Cardiac fibroblast (primary cell): ENCODE measurements at regions not wholly inside any gene's neighbourhood (a gene's known extent, or its start where the extent isn't known, plus 50 kb on each side); places are given as distances from the start of the nearest gene placed in this dataset.
A peak's percentile ranks its signal among the peaks of the same experiment; 100 is the strongest.
"Not testable (repeated sequence)": the region's sequence is repeated elsewhere in the genome, so short reads cannot be mapped to it uniquely, and the experiment has no call there.

Experiments used
- DNase-seq, 2 donors: peaks; one replicate each; pipeline versions ENCODE4 v3.0.0 to v3.0.0-alpha.2; 2010; ENCODE audit warnings: low read depth in 2 of 2
- H3K4me3 ChIP-seq, 2 donors: replicated peaks in 1 of 2; 1 replicate in 1 of 2; 2 replicates in 1 of 2; pipeline ENCODE4 v1.5.1; 2011; ENCODE audit warnings: low read depth in 2 of 2, low read length in 2 of 2, mild to moderate bottlenecking in 2 of 2, moderate library complexity in 1 of 2
- CTCF ChIP-seq: IDR thresholded peaks from one replicate; pipeline ENCODE4 v1.5.1; 2011; ENCODE audit warnings: low read depth, mild to moderate bottlenecking, low read length, inconsistent platforms

GRCh38 chr12:75692876-75693275 lies 181.5 kb upstream of the KRR1 start:
- DNase-seq = peak; percentile 63 to 66
- no peak for TF ChIP-seq CTCF
- no peak overlapping the region for H3K4me3 ChIP-seq

GRCh38 chr12:75690296-75690955 lies 179.0 kb upstream of the KRR1 start:
- no peak overlapping the region for H3K4me3 ChIP-seq
- DNase-seq = peak; percentile 94 to 100
- no peak for TF ChIP-seq CTCF

GRCh38 chr12:75686233-75686632 lies 174.8 kb upstream of the KRR1 start:
- peak in 1 of 2 donors; percentile 39 for DNase-seq
- not testable (repeated sequence) for H3K4me3 ChIP-seq

GRCh38 chr12:75685617-75686225 lies 174.3 kb upstream of the KRR1 start:
- H3K4me3 ChIP-seq = no peak overlapping the region
- no peak for DNase-seq
- no peak for TF ChIP-seq CTCF

GRCh38 chr12:75684678-75685616 lies 173.5 kb upstream of the KRR1 start:
- no peak for TF ChIP-seq CTCF
- peak; percentile 86 to 87 for DNase-seq
- H3K4me3 ChIP-seq = no peak overlapping the region

GRCh38 chr12:75683995-75684586 lies 172.7 kb upstream of the KRR1 start:
- peak; percentile 28 to 43 for DNase-seq
- not testable (repeated sequence) for H3K4me3 ChIP-seq

GRCh38 chr12:75683220-75683619 lies 171.8 kb upstream of the KRR1 start:
- no peak for TF ChIP-seq CTCF
- DNase-seq = no peak
- no peak overlapping the region for H3K4me3 ChIP-seq
